Mammary epithelial cell (primary cell): ENCODE measurements at regions not wholly inside any gene's neighbourhood (a gene's known extent, or its start where the extent isn't known, plus 50 kb on each side); places are given as distances from the start of the nearest gene placed in this dataset.

Source experiments
- EZH2 ChIP-seq: IDR thresholded peaks from 2 replicates; pipeline ENCODE4 v1.6.1; 2012; ENCODE audit warnings: low read length, inconsistent platforms, borderline replicate concordance
- TF ChIP-seq, protein P1 (sequence below), 2 donors: IDR thresholded peaks in 1 of 2; conservative IDR thresholded peaks in 1 of 2; 2 replicates each; pipeline ENCODE4 v1.5.1; 2011 to 2012; ENCODE audit warnings: inconsistent platforms in 2 of 2, low read length in 2 of 2, mild to moderate bottlenecking in 2 of 2, control low read depth in 1 of 2, low read depth in 1 of 2; ENCODE audit not compliant: insufficient read depth in 1 of 2; ENCODE audit errors: extremely low read depth in 1 of 2

DNA sequence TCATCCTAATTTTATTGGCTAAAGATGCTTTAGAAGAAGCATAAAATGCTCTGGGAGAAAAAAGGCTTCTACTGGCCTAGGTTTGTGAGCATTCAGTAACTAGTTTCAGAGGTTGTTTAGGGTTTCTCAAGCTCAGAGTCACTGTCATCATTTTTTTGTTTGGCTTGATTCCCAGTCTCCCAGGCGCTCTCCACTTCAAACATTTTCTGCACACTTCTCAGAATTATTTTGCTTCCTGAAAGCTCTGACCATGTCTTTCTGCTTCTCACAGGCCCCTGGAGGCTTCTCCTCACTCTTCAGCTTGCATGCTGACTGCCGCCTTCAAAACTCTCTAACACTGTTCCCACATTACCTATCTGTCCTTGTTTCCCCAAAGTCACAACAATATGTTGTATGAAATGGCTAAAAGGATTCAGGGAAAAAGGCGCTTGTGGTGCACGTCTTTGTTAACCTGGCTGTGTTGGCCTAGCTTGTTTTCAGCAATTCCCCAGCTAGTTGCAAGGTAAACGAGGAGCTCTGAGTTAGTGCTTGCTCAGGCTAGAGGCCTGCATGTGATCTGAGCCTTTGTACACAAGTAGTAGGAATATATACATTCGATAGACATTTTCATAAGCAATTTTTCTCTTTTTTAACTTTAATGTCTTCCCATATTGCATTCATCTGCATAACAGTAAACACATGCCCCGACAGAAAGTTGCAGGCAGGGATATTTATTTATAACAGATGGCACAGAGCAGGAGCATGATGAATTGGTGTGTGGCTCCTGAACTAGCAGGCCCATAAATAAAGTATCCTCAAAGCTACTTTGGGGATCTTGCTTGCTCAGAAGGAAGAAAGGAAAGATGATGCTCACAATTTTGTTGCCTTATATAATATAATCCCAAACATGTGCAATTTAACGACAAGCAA is 129.2 kb upstream of the DPH6 start:
- TF ChIP-seq, protein P1, sequence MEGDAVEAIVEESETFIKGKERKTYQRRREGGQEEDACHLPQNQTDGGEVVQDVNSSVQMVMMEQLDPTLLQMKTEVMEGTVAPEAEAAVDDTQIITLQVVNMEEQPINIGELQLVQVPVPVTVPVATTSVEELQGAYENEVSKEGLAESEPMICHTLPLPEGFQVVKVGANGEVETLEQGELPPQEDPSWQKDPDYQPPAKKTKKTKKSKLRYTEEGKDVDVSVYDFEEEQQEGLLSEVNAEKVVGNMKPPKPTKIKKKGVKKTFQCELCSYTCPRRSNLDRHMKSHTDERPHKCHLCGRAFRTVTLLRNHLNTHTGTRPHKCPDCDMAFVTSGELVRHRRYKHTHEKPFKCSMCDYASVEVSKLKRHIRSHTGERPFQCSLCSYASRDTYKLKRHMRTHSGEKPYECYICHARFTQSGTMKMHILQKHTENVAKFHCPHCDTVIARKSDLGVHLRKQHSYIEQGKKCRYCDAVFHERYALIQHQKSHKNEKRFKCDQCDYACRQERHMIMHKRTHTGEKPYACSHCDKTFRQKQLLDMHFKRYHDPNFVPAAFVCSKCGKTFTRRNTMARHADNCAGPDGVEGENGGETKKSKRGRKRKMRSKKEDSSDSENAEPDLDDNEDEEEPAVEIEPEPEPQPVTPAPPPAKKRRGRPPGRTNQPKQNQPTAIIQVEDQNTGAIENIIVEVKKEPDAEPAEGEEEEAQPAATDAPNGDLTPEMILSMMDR (conservative IDR thresholded peaks at IDR 0.05 in 1 of 2, IDR thresholded peaks at IDR 0.05 in 1 of 2; ENCODE audit: extremely low read depth in 1 of 2, insufficient read depth in 1 of 2, low read depth in 1 of 2, low read length in 2 of 2), result no peak
- TF ChIP-seq EZH2, result no peak
